ENCODE measurements at regions not wholly inside any gene's neighbourhood (a gene's known extent, or its start where the extent isn't known, plus 50 kb on each side); places are given as distances from the start of the nearest gene placed in this dataset.

DNA sequence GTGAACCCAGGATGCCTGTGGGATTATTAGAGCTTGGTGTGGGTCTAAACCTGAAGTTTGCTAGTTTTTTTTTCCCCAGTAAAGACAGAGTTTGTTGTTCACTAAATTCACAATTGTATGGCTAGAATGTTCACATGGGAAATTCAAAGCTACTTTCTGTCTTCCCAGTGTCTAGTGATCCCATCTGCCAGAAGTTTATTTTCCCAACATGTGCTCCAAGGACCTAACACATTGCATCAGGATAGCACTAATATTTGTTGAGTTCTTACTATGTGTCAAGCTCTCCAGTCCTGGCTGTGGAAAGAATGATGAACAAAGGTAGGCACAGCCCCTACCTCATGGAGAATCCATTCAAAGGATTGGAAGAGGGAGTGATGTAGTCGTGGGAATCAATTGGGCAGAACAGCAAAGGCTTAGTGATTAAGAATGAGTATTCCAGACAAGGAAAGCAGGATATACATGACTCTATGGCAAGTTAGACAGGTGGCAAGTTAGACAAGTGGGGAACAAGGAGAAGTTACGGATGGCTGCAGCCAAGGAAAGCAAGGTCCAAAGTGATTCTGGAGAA is 521.5 kb upstream of the WWC1 start:
- TF ChIP-seq, protein P1, sequence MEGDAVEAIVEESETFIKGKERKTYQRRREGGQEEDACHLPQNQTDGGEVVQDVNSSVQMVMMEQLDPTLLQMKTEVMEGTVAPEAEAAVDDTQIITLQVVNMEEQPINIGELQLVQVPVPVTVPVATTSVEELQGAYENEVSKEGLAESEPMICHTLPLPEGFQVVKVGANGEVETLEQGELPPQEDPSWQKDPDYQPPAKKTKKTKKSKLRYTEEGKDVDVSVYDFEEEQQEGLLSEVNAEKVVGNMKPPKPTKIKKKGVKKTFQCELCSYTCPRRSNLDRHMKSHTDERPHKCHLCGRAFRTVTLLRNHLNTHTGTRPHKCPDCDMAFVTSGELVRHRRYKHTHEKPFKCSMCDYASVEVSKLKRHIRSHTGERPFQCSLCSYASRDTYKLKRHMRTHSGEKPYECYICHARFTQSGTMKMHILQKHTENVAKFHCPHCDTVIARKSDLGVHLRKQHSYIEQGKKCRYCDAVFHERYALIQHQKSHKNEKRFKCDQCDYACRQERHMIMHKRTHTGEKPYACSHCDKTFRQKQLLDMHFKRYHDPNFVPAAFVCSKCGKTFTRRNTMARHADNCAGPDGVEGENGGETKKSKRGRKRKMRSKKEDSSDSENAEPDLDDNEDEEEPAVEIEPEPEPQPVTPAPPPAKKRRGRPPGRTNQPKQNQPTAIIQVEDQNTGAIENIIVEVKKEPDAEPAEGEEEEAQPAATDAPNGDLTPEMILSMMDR (IDR thresholded peaks at IDR 0.05) = no peak
- no peak for TF ChIP-seq POLR2A (IDR thresholded peaks at IDR 0.05)
